HG03439 (cell line): ENCODE measurements at regions not wholly inside any gene's neighbourhood (a gene's known extent, or its start where the extent isn't known, plus 50 kb on each side); places are given as distances from the start of the nearest gene placed in this dataset.
"Not testable (repeated sequence)": the region's sequence is repeated elsewhere in the genome, so short reads cannot be mapped to it uniquely, and the experiment has no call there.

Experiments
- ATAC-seq: cut with Tn5 transposase; IDR thresholded peaks from one replicate; pipeline ENCODE4 v1.9.1; 2021; ENCODE audit warnings: mild to moderate bottlenecking, moderate library complexity; ENCODE audit not compliant: unreplicated experiment

- not testable (repeated sequence) for ATAC-seq
Measured at GRCh38 chr3:20517316-20517715, 331.3 kb upstream of the SGO1 start.

GRCh38 chr3:20516311-20516710, 330.3 kb upstream of the SGO1 start:
- no peak for ATAC-seq

- ATAC-seq = no peak
Measured at GRCh38 chr3:20515834-20516233, 329.8 kb upstream of the SGO1 start.

- ATAC-seq = peak; percentile 87
Measured at GRCh38 chr3:20511863-20512505, 326.0 kb upstream of the SGO1 start.

GRCh38 chr3:20510396-20510795, 324.4 kb upstream of the SGO1 start:
- ATAC-seq = no peak

- ATAC-seq = peak; percentile 59
Measured at GRCh38 chr3:20503394-20504082, 317.5 kb upstream of the SGO1 start.

GRCh38 chr3:20490996-20491395, 305.0 kb upstream of the SGO1 start:
- ATAC-seq = no peak

- no peak for ATAC-seq
Measured at GRCh38 chr3:20488151-20488550, 302.1 kb upstream of the SGO1 start.

GRCh38 chr3:20484126-20484525, 298.1 kb upstream of the SGO1 start:
- ATAC-seq = no peak

GRCh38 chr3:20482350-20482749, 296.3 kb upstream of the SGO1 start:
- ATAC-seq = no peak

GRCh38 chr3:20480786-20481365, 294.9 kb upstream of the SGO1 start:
- no peak for ATAC-seq

- no peak for ATAC-seq
Measured at GRCh38 chr3:20478436-20478835, 292.4 kb upstream of the SGO1 start.

GRCh38 chr3:20464237-20464636, 278.2 kb upstream of the SGO1 start:
- not testable (repeated sequence) for ATAC-seq

GRCh38 chr3:20462723-20463122, 276.7 kb upstream of the SGO1 start:
- no peak for ATAC-seq

- ATAC-seq = no peak
Measured at GRCh38 chr3:20462226-20462625, 276.2 kb upstream of the SGO1 start.

GRCh38 chr3:20458994-20459716, 273.1 kb upstream of the SGO1 start:
- ATAC-seq = no peak

- no peak for ATAC-seq
Measured at GRCh38 chr3:20456511-20456910, 270.5 kb upstream of the SGO1 start.

GRCh38 chr3:20451170-20451569, 265.2 kb upstream of the SGO1 start:
- no peak for ATAC-seq

- ATAC-seq = no peak
Measured at GRCh38 chr3:20450611-20451010, 264.6 kb upstream of the SGO1 start.

- ATAC-seq = no peak
Measured at GRCh38 chr3:20442846-20443245, 256.8 kb upstream of the SGO1 start.

GRCh38 chr3:20427268-20427667, 241.3 kb upstream of the SGO1 start:
- not testable (repeated sequence) for ATAC-seq

GRCh38 chr3:20425138-20425537, 239.1 kb upstream of the SGO1 start:
- ATAC-seq = no peak
